GM23338 (cell line): ENCODE measurements at regions not wholly inside any gene's neighbourhood (a gene's known extent, or its start where the extent isn't known, plus 50 kb on each side); places are given as distances from the start of the nearest gene placed in this dataset.

Experiments
- ATAC-seq: fragments of 200-7000 bp; cut with Tn5 transposase; 3 replicates; pipeline ENCODE4 v1.9.1; 2020
- DNase-seq: peaks from one replicate; pipeline ENCODE4 v3.0.0-alpha.2; 2015; ENCODE audit warnings: low spot score
- H2AFZ ChIP-seq: fragments of 200-600 bp; sonication (generic); 2 replicates; pipeline ENCODE4 v1.8.0; 2016; ENCODE audit warnings: antibody characterized with exemption, mild to moderate bottlenecking, moderate library complexity
- H3F3A ChIP-seq: fragments of 200-600 bp; sonication (generic); replicated peaks from 2 replicates; pipeline ENCODE4 v1.8.0; 2017; ENCODE audit warnings: antibody characterized with exemption, mixed run types, low read depth
- H3K27ac ChIP-seq: fragments of 200-600 bp; sonication (generic); 2 replicates; pipeline ENCODE4 v1.6.1; 2016; ENCODE audit warnings: low read depth
- H3K27me3 ChIP-seq: fragments of 200-600 bp; sonication (generic); 2 replicates; pipeline ENCODE4 v1.8.0; 2016; ENCODE audit warnings: mild to moderate bottlenecking, mixed run types, moderate library complexity; ENCODE audit not compliant: insufficient read depth
- H3K36me3 ChIP-seq: fragments of 200-600 bp; sonication (generic); 2 replicates; pipeline ENCODE4 v1.8.0; 2016; ENCODE audit warnings: mild to moderate bottlenecking; ENCODE audit not compliant: insufficient read depth
- H3K4me1 ChIP-seq: fragments of 200-600 bp; sonication (generic); 2 replicates; pipeline ENCODE4 v1.8.0; 2016; ENCODE audit warnings: mild to moderate bottlenecking, moderate library complexity; ENCODE audit not compliant: insufficient read depth
- H3K4me2 ChIP-seq: fragments of 200-600 bp; sonication (generic); 2 replicates; pipeline ENCODE4 v1.7.1; 2017; ENCODE audit warnings: mixed run types
- H3K4me3 ChIP-seq: fragments of 200-600 bp; sonication (generic); 2 replicates; pipeline ENCODE4 v1.6.1; 2016; ENCODE audit warnings: mixed run types
- H3K79me2 ChIP-seq: fragments of 200-600 bp; sonication (generic); replicated peaks from 2 replicates; pipeline ENCODE4 v1.8.0; 2017; ENCODE audit warnings: mild to moderate bottlenecking; ENCODE audit not compliant: insufficient read depth
- H3K9me2 ChIP-seq: fragments of 200-600 bp; sonication (generic); 2 replicates; pipeline ENCODE4 v1.8.0; 2017; ENCODE audit not compliant: insufficient read depth
- H4K20me1 ChIP-seq: fragments of 200-600 bp; sonication (generic); replicated peaks from 2 replicates; pipeline ENCODE4 v1.8.0; 2017; ENCODE audit warnings: mild to moderate bottlenecking; ENCODE audit not compliant: insufficient read depth
- H3K27ac Mint-ChIP-seq: 2 replicates; pipeline ENCODE4 v1.8.0; 2020; ENCODE audit warnings: inconsistent platforms, mild to moderate bottlenecking, moderate library complexity, mixed read lengths
- H3K27me3 Mint-ChIP-seq: 3 replicates; pipeline ENCODE4 v1.8.0; 2022; ENCODE audit warnings: low read depth, mild to moderate bottlenecking, moderate library complexity, mixed read lengths, inconsistent platforms; ENCODE audit not compliant: insufficient read depth, poor library complexity
- H3K36me3 Mint-ChIP-seq: 3 replicates; pipeline ENCODE4 v1.8.0; 2021; ENCODE audit warnings: low read depth, mild to moderate bottlenecking, inconsistent platforms, moderate library complexity, mixed read lengths
- H3K4me1 Mint-ChIP-seq: 3 replicates; pipeline ENCODE4 v1.8.0; 2020; ENCODE audit warnings: mild to moderate bottlenecking, inconsistent platforms, mixed read lengths
- H3K4me3 Mint-ChIP-seq: 3 replicates; pipeline ENCODE4 v1.8.0; 2021; ENCODE audit warnings: moderate library complexity, mild to moderate bottlenecking, inconsistent platforms, mixed read lengths
- H3K9me3 Mint-ChIP-seq: 3 replicates; pipeline ENCODE4 v1.8.0; 2020; ENCODE audit warnings: moderate library complexity, mild to moderate bottlenecking, inconsistent platforms, mixed read lengths
- NANOG ChIP-seq: IDR thresholded peaks from 2 replicates; pipeline ENCODE4 v1.6.1; 2016; ENCODE audit warnings: antibody characterized with exemption, borderline replicate concordance
- POLR2AphosphoS5 ChIP-seq: IDR thresholded peaks from 2 replicates; pipeline ENCODE4 v1.6.1; 2016; ENCODE audit warnings: antibody characterized with exemption, low read depth
- REST ChIP-seq: IDR thresholded peaks from one replicate; pipeline ENCODE4 v1.6.1; 2018; ENCODE audit warnings: antibody characterized with exemption; ENCODE audit not compliant: unreplicated experiment
- STAT1 ChIP-seq: IDR thresholded peaks from one replicate; pipeline ENCODE4 v1.6.1; 2016; ENCODE audit warnings: antibody characterized with exemption; ENCODE audit not compliant: unreplicated experiment
- ZNF114 ChIP-seq: fragments of 250-450 bp; sonication (Bioruptor Pico); IDR thresholded peaks from 2 replicates; pipeline ENCODE4 v1.5.0; 2020; ENCODE audit warnings: mild to moderate bottlenecking, moderate library complexity
- ZNF331 ChIP-seq: fragments of 250-450 bp; sonication (Bioruptor Pico); IDR thresholded peaks from 2 replicates; pipeline ENCODE4 v1.5.0; 2020; ENCODE audit warnings: low read depth, mild to moderate bottlenecking, moderate library complexity
- ZNF462 ChIP-seq: fragments of 250-450 bp; sonication (Bioruptor Pico); IDR thresholded peaks from 2 replicates; pipeline ENCODE4 v1.5.0; 2020; ENCODE audit warnings: mild to moderate bottlenecking, moderate library complexity
- TF ChIP-seq, protein P1 (sequence below), 2 experiments: fragments of 200-600 bp in 1 of 2; sonication (generic) in 1 of 2; conservative IDR thresholded peaks; 2 replicates each; pipeline versions ENCODE4 v1.5.1 to v1.6.1; 2016 to 2017; ENCODE audit warnings: antibody characterized with exemption in 2 of 2, low read depth in 2 of 2, mild to moderate bottlenecking in 2 of 2, moderate library complexity in 1 of 2
- TF ChIP-seq, protein P2 (sequence below): IDR thresholded peaks from 2 replicates; pipeline ENCODE4 v1.6.1; 2016; ENCODE audit warnings: antibody characterized with exemption

DNA sequence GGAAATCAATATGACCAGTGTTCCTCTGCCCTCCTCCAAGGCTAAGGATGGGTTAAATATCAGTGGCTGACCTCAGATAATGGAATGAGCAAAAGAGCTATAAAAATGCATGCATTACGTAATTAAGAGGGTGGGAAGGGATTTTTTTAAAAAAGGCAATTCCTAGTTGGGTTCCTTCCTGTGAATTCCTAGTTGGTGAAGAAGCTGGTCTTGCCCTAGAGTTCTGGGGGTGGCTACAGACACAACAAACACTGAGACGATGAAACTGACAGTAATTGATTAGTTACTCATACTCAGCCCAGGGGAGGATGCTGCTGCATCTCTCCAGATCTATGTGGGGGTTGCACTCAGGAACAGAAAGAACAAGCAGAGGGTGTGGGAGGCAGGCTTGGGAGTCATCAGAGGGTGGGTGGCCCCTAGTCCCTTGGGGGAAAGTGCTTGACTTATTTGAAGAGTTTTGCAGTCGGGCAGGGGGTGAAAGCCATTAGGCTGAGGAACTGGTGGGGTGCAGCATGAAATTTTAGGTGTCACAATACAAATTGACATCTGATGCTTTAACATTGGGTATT, 662.0 kb upstream of the FRG1 start:
- no peaks in the 10 kb centered on the region for H3K27me3 ChIP-seq
- Mint-ChIP-seq H3K4me3 (no peak overlapping the region), H3K36me3 (peaks cover 8% of the 10 kb centered on the region; the same call in 2 of the 3 replicates), H3K27me3 (peaks cover 5% of the 10 kb centered on the region), H3K27ac (no peak overlapping the region), H3K9me3 (peaks cover 16% of the 10 kb centered on the region), H3K4me1 (no peaks in the 10 kb centered on the region)
- no peaks in the 10 kb centered on the region for H3K79me2 ChIP-seq
- no peaks in the 10 kb centered on the region for H3K36me3 ChIP-seq
- no peak overlapping the region for H3K4me2 ChIP-seq
- no peak for ATAC-seq
- no peak overlapping the region for H3K27ac ChIP-seq
- H2AFZ ChIP-seq: no peak overlapping the region
- H3K9me2 ChIP-seq: no peaks in the 10 kb centered on the region
- no peaks in the 10 kb centered on the region for H4K20me1 ChIP-seq
- TF ChIP-seq ZNF114 (CRISPR knock-in tag): no peak
- no peak for TF ChIP-seq STAT1
- H3K4me3 ChIP-seq: no peak overlapping the region
- no peak for DNase-seq
- H3K4me1 ChIP-seq: no peaks in the 10 kb centered on the region
- H3F3A ChIP-seq: no peaks in the 10 kb centered on the region

DNA sequence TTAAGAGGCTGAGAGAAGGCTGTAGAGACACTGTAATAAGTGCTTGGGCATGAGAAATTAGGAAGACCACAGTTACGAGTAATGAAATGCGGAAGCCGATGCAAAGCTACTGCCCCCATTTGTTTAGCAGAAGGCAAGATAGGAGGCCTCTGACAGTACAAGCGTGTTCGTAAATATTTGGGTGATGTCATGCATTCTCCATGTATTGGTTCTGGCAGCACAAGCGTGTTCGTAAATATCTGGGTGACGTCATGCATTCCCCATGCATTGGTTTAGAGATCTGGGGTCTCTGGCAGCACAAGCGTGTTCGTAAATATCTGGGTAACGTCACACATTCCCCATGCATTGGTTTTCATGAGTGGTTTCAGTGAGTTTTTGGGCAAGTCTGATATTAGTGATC, 661.5 kb upstream of the FRG1 start:
- Histone ChIP-seq H3K4me3 (no peak overlapping the region), H3K4me1 (no peaks in the 10 kb centered on the region), H2AFZ (no peak overlapping the region), H3K36me3 (no peaks in the 10 kb centered on the region), H3K27me3 (no peaks in the 10 kb centered on the region), H3F3A (no peaks in the 10 kb centered on the region), H4K20me1 (no peaks in the 10 kb centered on the region), H3K4me2 (no peak overlapping the region), H3K9me2 (no peaks in the 10 kb centered on the region), H3K79me2 (no peaks in the 10 kb centered on the region), H3K27ac (no peak overlapping the region)
- Mint-ChIP-seq H3K27me3 (peaks cover 5% of the 10 kb centered on the region), H3K27ac (no peak overlapping the region), H3K9me3 (peaks cover 16% of the 10 kb centered on the region), H3K36me3 (peaks cover 8% of the 10 kb centered on the region; the same call in 2 of the 3 replicates), H3K4me1 (no peaks in the 10 kb centered on the region), H3K4me3 (no peak overlapping the region)
- no peak for DNase-seq
- no peak for ATAC-seq
- no peak for TF ChIP-seq ZNF114 (CRISPR knock-in tag)
- TF ChIP-seq, protein P1, sequence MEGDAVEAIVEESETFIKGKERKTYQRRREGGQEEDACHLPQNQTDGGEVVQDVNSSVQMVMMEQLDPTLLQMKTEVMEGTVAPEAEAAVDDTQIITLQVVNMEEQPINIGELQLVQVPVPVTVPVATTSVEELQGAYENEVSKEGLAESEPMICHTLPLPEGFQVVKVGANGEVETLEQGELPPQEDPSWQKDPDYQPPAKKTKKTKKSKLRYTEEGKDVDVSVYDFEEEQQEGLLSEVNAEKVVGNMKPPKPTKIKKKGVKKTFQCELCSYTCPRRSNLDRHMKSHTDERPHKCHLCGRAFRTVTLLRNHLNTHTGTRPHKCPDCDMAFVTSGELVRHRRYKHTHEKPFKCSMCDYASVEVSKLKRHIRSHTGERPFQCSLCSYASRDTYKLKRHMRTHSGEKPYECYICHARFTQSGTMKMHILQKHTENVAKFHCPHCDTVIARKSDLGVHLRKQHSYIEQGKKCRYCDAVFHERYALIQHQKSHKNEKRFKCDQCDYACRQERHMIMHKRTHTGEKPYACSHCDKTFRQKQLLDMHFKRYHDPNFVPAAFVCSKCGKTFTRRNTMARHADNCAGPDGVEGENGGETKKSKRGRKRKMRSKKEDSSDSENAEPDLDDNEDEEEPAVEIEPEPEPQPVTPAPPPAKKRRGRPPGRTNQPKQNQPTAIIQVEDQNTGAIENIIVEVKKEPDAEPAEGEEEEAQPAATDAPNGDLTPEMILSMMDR (conservative IDR thresholded peaks at IDR 0.05; ENCODE audit: low read depth in 2 of 2): no peak
- TF ChIP-seq, protein P2, sequence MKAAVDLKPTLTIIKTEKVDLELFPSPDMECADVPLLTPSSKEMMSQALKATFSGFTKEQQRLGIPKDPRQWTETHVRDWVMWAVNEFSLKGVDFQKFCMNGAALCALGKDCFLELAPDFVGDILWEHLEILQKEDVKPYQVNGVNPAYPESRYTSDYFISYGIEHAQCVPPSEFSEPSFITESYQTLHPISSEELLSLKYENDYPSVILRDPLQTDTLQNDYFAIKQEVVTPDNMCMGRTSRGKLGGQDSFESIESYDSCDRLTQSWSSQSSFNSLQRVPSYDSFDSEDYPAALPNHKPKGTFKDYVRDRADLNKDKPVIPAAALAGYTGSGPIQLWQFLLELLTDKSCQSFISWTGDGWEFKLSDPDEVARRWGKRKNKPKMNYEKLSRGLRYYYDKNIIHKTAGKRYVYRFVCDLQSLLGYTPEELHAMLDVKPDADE: no peak
- TF ChIP-seq STAT1: no peak
- TF ChIP-seq POLR2AphosphoS5: no peak
- TF ChIP-seq REST: no peak
- TF ChIP-seq NANOG: no peak
- no peak for TF ChIP-seq ZNF462
- TF ChIP-seq ZNF331: no peak
